ENCODE measurements at regions not wholly inside any gene's neighbourhood (a gene's known extent, or its start where the extent isn't known, plus 50 kb on each side); places are given as distances from the start of the nearest gene placed in this dataset.
"Not testable (repeated sequence)": the region's sequence is repeated elsewhere in the genome, so short reads cannot be mapped to it uniquely, and the experiment has no call there.

- Histone ChIP-seq H3K27me3 (ENCODE audit: control insufficient read depth in 4 of 4, insufficient read depth in 4 of 4, low read length in 3 of 4) (no peaks in the 10 kb centered on the region), H3K27ac (ENCODE audit: low read depth in 1 of 2, low read length in 2 of 2) (no peak overlapping the region), H3K9ac (ENCODE audit: low read depth in 1 of 2, low read length in 2 of 2) (no peak overlapping the region), H3K9me3 (ENCODE audit: control insufficient read depth in 4 of 4, low read length in 3 of 4) (no peaks in the 10 kb centered on the region), H3K36me3 (ENCODE audit: control insufficient read depth in 4 of 4, insufficient read depth in 3 of 4, low read depth in 1 of 4, low read length in 3 of 4) (peaks cover 0 to 3% (median 1%) of the 10 kb centered on the region in 4 donors), H3K4me1 (ENCODE audit: control insufficient read depth in 4 of 4, insufficient read depth in 4 of 4, low read length in 3 of 4) (no peaks in the 10 kb centered on the region), H3K4me3 (ENCODE audit: low read depth in 1 of 3, low read length in 3 of 3) (no peak overlapping the region)
- 93% methylated on average over 1 of the region's 1 CpG for WGBS
- DNase-seq (ENCODE audit: low spot score) = no peak
- TF ChIP-seq TAF1 (conservative IDR thresholded peaks at IDR 0.05) (no peak), SP1 (IDR thresholded peaks at IDR 0.05) (no peak), FOXA2 (IDR thresholded peaks at IDR 0.05) (no peak), HNF4G (IDR thresholded peaks at IDR 0.05) (no peak), ZBTB33 (IDR thresholded peaks at IDR 0.05) (no peak), GABPA (IDR thresholded peaks at IDR 0.05 in 1 of 2, conservative IDR thresholded peaks at IDR 0.05 in 1 of 2) (no peak), RXRA (IDR thresholded peaks at IDR 0.05) (no peak), ATF3 (IDR thresholded peaks at IDR 0.05) (no peak), EGR1 (IDR thresholded peaks at IDR 0.05; ENCODE audit: low read depth in 2 of 2) (no peak), RAD21 (IDR thresholded peaks at IDR 0.05) (no peak), FOXA1 (IDR thresholded peaks at IDR 0.05) (no peak), JUND (IDR thresholded peaks at IDR 0.05) (no peak), MAX (IDR thresholded peaks at IDR 0.05) (no peak), YY1 (IDR thresholded peaks at IDR 0.05) (no peak), REST (IDR thresholded peaks at IDR 0.05) (no peak), NR2F2 (IDR thresholded peaks at IDR 0.05) (no peak)
Observed at GRCh38 chr1:121569428-121569827, 384.7 kb downstream of the SRGAP2C start.

GRCh38 chr1:121573881-121574504 is 389.2 kb downstream of the SRGAP2C start:
- H3K27ac ChIP-seq (ENCODE audit: low read depth in 1 of 2, low read length in 2 of 2); H3K4me1 ChIP-seq (ENCODE audit: control insufficient read depth in 4 of 4, insufficient read depth in 4 of 4, low read length in 3 of 4); H3K9me3 ChIP-seq (ENCODE audit: control insufficient read depth in 4 of 4, low read length in 3 of 4); H3K27me3 ChIP-seq (ENCODE audit: control insufficient read depth in 4 of 4, insufficient read depth in 4 of 4, low read length in 3 of 4); H3K4me3 ChIP-seq (ENCODE audit: low read depth in 1 of 3, low read length in 3 of 3); H3K36me3 ChIP-seq (ENCODE audit: control insufficient read depth in 4 of 4, insufficient read depth in 3 of 4, low read depth in 1 of 4, low read length in 3 of 4); H3K9ac ChIP-seq (ENCODE audit: low read depth in 1 of 2, low read length in 2 of 2); DNase-seq (ENCODE audit: low spot score): not testable (repeated sequence)
- WGBS = 98% methylated on average over 11 of the region's 11 CpGs

GRCh38 chr1:121574505-121574899 is 389.7 kb downstream of the SRGAP2C start:
- 94% methylated on average over 12 of the region's 12 CpGs for WGBS

GRCh38 chr1:121582898-121583297 is 398.1 kb downstream of the SRGAP2C start:
- not testable (repeated sequence) for H3K4me3 ChIP-seq (ENCODE audit: low read depth in 1 of 3, low read length in 3 of 3); H3K9me3 ChIP-seq (ENCODE audit: control insufficient read depth in 4 of 4, low read length in 3 of 4); H3K27me3 ChIP-seq (ENCODE audit: control insufficient read depth in 4 of 4, insufficient read depth in 4 of 4, low read length in 3 of 4); H3K27ac ChIP-seq (ENCODE audit: low read depth in 1 of 2, low read length in 2 of 2); H3K4me1 ChIP-seq (ENCODE audit: control insufficient read depth in 4 of 4, insufficient read depth in 4 of 4, low read length in 3 of 4); DNase-seq (ENCODE audit: low spot score); H3K36me3 ChIP-seq (ENCODE audit: control insufficient read depth in 4 of 4, insufficient read depth in 3 of 4, low read depth in 1 of 4, low read length in 3 of 4); H3K9ac ChIP-seq (ENCODE audit: low read depth in 1 of 2, low read length in 2 of 2)

More at GRCh38 chr1:121574505-121574899, 389.7 kb downstream of the SRGAP2C start:
- not testable (repeated sequence) for H3K9me3 ChIP-seq (ENCODE audit: control insufficient read depth in 4 of 4, low read length in 3 of 4); H3K4me1 ChIP-seq (ENCODE audit: control insufficient read depth in 4 of 4, insufficient read depth in 4 of 4, low read length in 3 of 4); H3K27ac ChIP-seq (ENCODE audit: low read depth in 1 of 2, low read length in 2 of 2); H3K9ac ChIP-seq (ENCODE audit: low read depth in 1 of 2, low read length in 2 of 2); DNase-seq (ENCODE audit: low spot score); H3K4me3 ChIP-seq (ENCODE audit: low read depth in 1 of 3, low read length in 3 of 3); H3K27me3 ChIP-seq (ENCODE audit: control insufficient read depth in 4 of 4, insufficient read depth in 4 of 4, low read length in 3 of 4); H3K36me3 ChIP-seq (ENCODE audit: control insufficient read depth in 4 of 4, insufficient read depth in 3 of 4, low read depth in 1 of 4, low read length in 3 of 4)
